Hematopoietic multipotent progenitor cell treated with erythropoietin and hydrocortisone succinate and interleukin-3 and kit ligand, for 4 days (in vitro differentiated cells): ENCODE measurements at regions not wholly inside any gene's neighbourhood (a gene's known extent, or its start where the extent isn't known, plus 50 kb on each side); places are given as distances from the start of the nearest gene placed in this dataset.

Experiments
- DNase-seq: peaks from one replicate; pipeline ENCODE4 v3.0.0-alpha.2; 2015

DNA sequence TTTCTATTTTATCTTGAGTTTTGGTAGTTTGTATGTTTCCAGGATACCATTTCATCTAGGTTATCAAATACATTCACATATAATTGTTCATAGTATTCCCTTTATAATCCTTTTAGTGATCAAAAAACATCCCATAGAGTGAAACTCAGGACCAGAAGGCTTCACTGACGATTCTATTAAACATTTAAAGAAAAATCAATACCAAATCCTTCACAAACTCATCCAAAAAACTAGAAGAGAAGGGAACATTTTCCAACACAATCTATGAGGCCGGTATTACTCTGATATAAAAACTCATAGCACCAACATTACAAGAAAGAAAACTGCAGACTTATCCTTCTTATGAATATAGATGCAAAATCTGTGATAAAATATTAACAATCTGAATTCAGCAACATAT is 203.4 kb downstream of the ANKRD50 start:
- no peak for DNase-seq

- DNase-seq = no peak
These were observed 197.9 kb downstream of the ANKRD50 start for GRCh38 chr4:124514588-124514987.

GRCh38 chr4:124515591-124515990 is 196.9 kb downstream of the ANKRD50 start:
- DNase-seq = no peak

DNA sequence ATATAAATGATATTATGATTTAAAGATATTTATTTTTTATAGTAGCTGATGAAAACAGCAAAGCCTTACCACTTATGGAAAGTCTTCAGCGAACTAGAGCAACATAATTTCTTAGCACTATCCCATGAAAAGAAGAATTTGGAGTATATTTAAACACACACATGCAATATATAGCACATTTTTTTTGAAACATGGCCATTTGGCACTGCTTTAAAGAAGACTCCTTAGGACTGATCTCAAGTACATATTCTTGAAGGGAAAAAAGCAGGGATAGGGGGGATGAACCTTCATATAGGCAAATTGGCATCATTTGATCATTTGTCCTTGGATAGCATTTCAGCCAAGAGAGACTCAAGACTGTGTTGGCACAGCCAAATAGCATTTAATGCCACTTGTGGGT is 193.3 kb downstream of the ANKRD50 start:
- DNase-seq = no peak

- DNase-seq = no peak
These were observed 188.7 kb downstream of the ANKRD50 start for GRCh38 chr4:124523816-124524215.

GRCh38 chr4:124525524-124525923 is 187.0 kb downstream of the ANKRD50 start:
- no peak for DNase-seq

DNA sequence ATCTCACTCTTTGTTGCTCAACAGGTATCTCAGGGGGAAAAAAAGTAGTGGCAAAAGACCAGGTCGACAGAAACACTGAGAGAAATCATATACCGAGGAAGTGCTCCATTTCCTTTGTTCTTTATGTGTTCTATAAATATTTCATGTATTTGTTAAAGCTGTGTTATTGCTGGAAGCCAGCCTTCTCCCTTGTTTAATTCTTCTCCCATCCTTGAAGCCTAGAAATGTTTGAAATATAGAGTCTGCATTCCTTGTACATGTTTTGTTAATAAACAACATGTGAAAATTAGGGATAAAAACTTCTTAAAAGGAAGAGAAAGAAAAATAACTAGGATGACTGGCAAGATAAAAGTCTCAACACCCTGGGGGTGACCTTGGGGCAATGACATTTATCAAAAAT is 186.2 kb downstream of the ANKRD50 start:
- no peak for DNase-seq

GRCh38 chr4:124526769-124527168 is 185.8 kb downstream of the ANKRD50 start:
- no peak for DNase-seq

- DNase-seq = no peak
These were observed 185.2 kb downstream of the ANKRD50 start for GRCh38 chr4:124527364-124527763.

DNA sequence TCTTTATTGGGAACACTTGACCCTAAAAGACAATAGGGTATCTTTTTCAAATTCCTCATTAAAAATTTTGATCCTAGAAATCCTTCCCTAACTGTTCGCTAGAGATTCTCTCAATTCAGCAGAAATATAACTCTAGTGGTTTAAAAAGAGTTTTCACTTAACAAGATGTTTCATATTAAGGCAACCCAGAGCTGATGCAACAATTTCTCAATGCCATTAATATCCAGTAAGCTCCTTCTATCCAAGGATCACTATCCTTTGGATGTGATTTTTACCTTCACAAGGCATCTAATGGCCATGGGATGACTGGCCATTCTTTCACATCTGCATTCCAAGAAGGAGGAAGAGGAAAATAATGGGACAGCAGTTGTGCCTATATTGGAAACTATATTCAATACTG is 183.4 kb downstream of the ANKRD50 start:
- DNase-seq = no peak

DNA sequence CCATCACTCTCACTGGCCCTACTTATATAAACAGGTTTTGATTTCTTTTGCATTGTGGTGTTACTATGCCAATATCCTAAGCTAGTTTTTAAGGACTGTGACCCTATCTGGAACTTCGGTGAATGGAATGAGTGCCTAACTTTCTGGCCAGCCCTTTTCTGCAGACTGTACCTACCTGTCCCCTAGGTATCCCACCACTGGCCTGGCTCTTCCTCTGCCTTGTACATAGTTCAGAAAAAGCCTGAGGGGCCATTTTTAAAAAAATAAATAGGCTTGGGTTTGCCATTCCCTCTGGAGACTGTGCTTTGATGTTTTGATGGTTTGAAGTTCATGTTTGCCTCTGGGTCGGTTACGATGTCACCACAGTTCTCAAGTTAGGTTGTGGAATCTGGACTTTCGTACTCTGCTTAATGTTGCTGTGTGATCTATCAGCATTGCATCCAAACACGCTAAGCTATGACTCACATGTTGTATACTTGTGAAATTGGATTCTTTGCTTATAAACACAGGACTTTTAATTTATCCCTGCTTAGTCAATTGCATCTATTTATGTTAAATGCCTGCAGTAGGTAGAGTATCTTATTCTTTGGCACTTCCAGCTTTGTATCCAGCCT is 182.0 kb downstream of the ANKRD50 start:
- DNase-seq = no peak

GRCh38 chr4:124534131-124534530 is 178.4 kb downstream of the ANKRD50 start:
- no peak for DNase-seq

- DNase-seq = no peak
These were observed 177.5 kb downstream of the ANKRD50 start for GRCh38 chr4:124535003-124535402.

- no peak for DNase-seq
These were observed 175.6 kb downstream of the ANKRD50 start for GRCh38 chr4:124536946-124537345.

DNA sequence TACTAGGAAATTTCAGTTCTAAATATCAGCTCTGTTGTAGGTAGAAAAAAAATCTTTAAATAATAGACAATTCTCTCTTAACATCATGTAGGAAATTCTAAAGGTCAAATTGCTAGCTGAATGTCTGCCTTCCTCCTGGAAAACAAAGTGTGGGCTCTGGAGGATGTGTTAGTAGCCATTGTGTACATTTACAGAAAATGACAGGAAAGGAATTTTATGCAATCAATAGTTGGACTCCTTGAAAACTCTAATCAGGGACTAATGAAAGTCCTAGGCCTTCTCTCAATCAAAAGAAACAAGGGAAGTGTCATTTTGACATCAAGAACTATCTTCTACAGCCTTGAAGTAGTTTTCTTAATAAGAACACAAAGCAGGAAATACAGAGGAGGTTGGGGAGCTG is 174.6 kb downstream of the ANKRD50 start:
- DNase-seq = no peak

- DNase-seq = no peak
These were observed 172.5 kb downstream of the ANKRD50 start for GRCh38 chr4:124540014-124540413.

GRCh38 chr4:124541652-124542420 is 170.7 kb downstream of the ANKRD50 start:
- DNase-seq = no peak

DNA sequence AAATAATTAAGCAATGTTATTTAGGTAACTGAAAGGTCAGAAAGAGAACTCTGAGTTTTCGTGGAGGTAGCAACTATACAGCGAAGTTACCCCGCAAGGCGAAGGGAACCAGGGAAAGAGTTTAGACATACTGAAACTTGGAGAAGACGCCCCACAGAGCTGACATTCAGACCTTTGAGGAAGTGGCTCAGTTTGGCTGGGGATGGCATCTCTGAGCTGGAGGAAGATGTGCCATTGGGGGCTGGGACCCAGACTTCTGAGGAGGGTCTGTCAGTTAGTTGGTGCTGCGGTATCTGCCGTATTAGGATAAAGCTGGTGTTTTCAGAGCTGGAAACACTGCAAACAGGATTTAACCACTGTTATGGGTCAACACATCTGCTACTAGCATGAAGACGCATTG is 156.6 kb downstream of the ANKRD50 start:
- DNase-seq = no peak

GRCh38 chr4:124564121-124564520 is 148.4 kb downstream of the ANKRD50 start:
- DNase-seq = no peak

DNA sequence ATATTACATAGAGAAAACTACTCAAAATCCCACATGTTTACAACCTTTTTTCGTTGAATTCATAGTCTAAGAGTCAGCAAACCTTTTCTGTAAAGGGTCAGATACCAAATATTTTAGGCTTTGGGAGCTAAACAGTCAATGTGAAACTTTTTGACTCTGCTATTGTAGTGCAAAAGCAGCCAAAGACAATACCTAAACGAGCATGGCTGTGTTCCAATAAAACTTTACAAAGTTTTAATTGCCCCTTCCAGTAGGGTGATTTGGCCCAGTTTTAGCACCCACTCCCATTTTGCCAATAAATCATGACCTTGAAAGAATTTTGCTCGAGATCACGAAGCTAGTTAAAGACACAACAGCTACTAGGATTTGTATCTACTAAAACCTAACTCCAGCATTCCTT is 147.2 kb downstream of the ANKRD50 start:
- no peak for DNase-seq

- no peak for DNase-seq
These were observed 146.5 kb downstream of the ANKRD50 start for GRCh38 chr4:124566030-124566429.

DNA sequence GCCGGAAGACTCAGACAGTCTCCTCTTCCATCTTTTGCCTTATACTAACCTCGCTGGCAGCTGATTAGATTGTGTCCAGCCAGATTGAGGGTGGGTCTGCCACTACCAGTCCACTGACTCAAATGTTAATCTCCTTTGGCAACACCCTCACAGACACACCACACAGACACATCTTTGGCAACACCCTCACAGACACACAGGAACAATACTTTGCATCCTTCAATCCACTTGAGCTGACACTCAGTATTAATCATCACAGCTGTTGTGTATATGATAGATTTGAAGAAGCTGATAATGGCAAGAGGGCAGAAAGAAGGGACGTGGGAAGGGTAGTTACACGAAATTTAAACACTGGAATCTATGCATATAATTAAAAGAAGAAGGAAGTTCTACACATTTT is 139.5 kb downstream of the ANKRD50 start:
- peak; percentile 4 for DNase-seq

GRCh38 chr4:124579896-124580295 is 132.6 kb downstream of the ANKRD50 start:
- no peak for DNase-seq

GRCh38 chr4:124583797-124584196 is 128.7 kb downstream of the ANKRD50 start:
- no peak for DNase-seq

GRCh38 chr4:124589786-124590185 is 122.7 kb downstream of the ANKRD50 start:
- peak; percentile 84 for DNase-seq
